SK-N-MC (cell line): ENCODE measurements at regions not wholly inside any gene's neighbourhood (a gene's known extent, or its start where the extent isn't known, plus 50 kb on each side); places are given as distances from the start of the nearest gene placed in this dataset.

Experiments used
- EZH2 ChIP-seq: fragments of 200-600 bp; sonication (generic); IDR thresholded peaks from one replicate; pipeline ENCODE4 v1.6.1; 2017; ENCODE audit warnings: antibody characterized with exemption
- FOXP2 ChIP-seq: optimal IDR thresholded peaks from 2 replicates; pipeline ENCODE3; 2011; ENCODE audit warnings: mild to moderate bottlenecking, moderate library complexity; ENCODE audit not compliant: insufficient read depth; ENCODE audit errors: extremely low read length, control extremely low read depth
- POLR2AphosphoS5 ChIP-seq: IDR thresholded peaks from 2 replicates; pipeline ENCODE4 v1.6.1; 2012; ENCODE audit warnings: mild to moderate bottlenecking, low read depth, low read length, borderline replicate concordance

DNA sequence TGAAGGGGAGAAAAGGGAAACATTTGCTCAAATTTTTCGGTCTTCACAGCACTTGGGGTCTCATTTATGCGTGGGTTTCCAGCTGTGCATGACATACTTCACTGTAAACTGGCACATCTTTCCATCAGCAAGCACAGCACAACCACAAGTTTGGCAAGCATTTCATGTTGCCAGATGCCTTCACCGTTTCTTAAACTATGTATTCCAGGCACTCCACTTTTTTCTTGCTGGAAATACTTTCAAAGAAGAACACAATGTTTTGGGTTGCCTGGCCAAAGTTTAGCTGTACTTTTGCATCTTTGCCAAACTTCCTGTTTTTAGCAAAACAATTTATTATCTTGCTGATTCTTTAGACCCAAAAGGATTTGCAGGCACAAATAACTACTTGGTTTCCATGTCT, 194.6 kb upstream of the MEIS1 start:
- no peak for TF ChIP-seq EZH2
- no peak for TF ChIP-seq POLR2AphosphoS5
- peak; percentile 89 for TF ChIP-seq FOXP2
